Prostate gland (tissue), 2 donors: ENCODE measurements at regions not wholly inside any gene's neighbourhood (a gene's known extent, or its start where the extent isn't known, plus 50 kb on each side); places are given as distances from the start of the nearest gene placed in this dataset.

Experiments used
- DNase-seq: peaks from one replicate; pipeline ENCODE4 v3.0.0-alpha.2; 2019; ENCODE audit warnings: low spot score
- H3K27ac ChIP-seq, 2 donors: fragments of 200-600 bp; sonication (generic); 2 replicates each; pipeline ENCODE4 v1.5.1; 2017 to 2019
- H3K27me3 ChIP-seq: fragments of 200-600 bp; sonication (generic); replicated peaks from 2 replicates; pipeline ENCODE4 v1.5.1; 2019; ENCODE audit not compliant: insufficient read depth
- H3K36me3 ChIP-seq, 2 donors: fragments of 200-600 bp; sonication (generic); 1 replicate in 1 of 2; 2 replicates in 1 of 2; pipeline versions ENCODE4 v1.5.1 to v1.8.1; 2017 to 2019
- H3K4me1 ChIP-seq: fragments of 200-600 bp; sonication (generic); replicated peaks from 2 replicates; pipeline ENCODE4 v1.5.1; 2019
- H3K4me3 ChIP-seq, 2 donors: fragments of 200-600 bp; sonication (generic); 2 replicates each; pipeline ENCODE4 v1.5.1; 2017 to 2019
- H3K9me3 ChIP-seq: fragments of 200-600 bp; sonication (generic); 2 replicates; pipeline ENCODE4 v1.5.1; 2017
- POLR2A ChIP-seq: fragments of 450-650 bp; IDR thresholded peaks from one replicate; pipeline ENCODE4 v1.6.1; 2016; ENCODE audit warnings: antibody characterized with exemption, mild to moderate bottlenecking
- POLR2AphosphoS5 ChIP-seq: sonication (generic); formaldehyde crosslinking; IDR thresholded peaks from one replicate; pipeline ENCODE4 v1.6.1; 2017; ENCODE audit warnings: antibody characterized with exemption
- WGBS: methylation state at CpG from one replicate; pipeline ENCODE4 v1.1.5; 2018; 5-methylcytosine and 5-hydroxymethylcytosine counted together
- intact Hi-C: fragments of 100-400 bp; cut with DNase I; formaldehyde crosslinking; loops from one replicate; pipeline ENCODE4 v1.14.2; 2022
- TF ChIP-seq, protein P1 (sequence below), 4 experiments: fragments of 200-600 bp in 2 of 4; fragments of 450-650 bp in 2 of 4; sonication (generic) in 2 of 4; IDR thresholded peaks; 1 replicate in 3 of 4; 2 replicates in 1 of 4; pipeline ENCODE4 v1.5.1; 2016 to 2019; ENCODE audit warnings: antibody characterized with exemption in 4 of 4, mild to moderate bottlenecking in 2 of 4, moderate library complexity in 2 of 4

DNA sequence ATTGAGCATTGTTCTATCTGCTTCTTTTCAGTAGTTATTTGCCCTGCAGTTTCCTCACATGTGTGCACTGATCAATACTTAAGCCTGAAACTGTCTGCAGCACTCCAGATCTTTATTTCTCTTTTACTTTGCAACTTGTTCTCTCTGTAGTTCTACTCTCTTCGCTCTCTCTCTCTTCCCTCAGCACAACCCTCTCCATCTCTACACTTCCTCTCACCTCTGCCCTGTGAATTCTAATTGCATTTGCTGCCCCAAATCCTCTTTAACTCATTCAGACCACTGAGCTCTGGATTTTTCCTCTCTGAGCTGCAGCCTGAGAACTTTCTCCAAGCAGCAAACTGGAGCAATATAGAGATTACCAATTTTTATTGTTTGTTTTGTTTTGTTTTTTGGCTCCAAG, 1035.5 kb downstream of the FSCB start:
- intact Hi-C loops = no loop called here
- no peaks in the 10 kb centered on the region for H3K4me1 ChIP-seq
- WGBS = 88% methylated on average over 1 of the region's 1 CpG
- H3K27me3 ChIP-seq = no peaks in the 10 kb centered on the region
- no peak overlapping the region for H3K27ac ChIP-seq
- TF ChIP-seq, protein P1, sequence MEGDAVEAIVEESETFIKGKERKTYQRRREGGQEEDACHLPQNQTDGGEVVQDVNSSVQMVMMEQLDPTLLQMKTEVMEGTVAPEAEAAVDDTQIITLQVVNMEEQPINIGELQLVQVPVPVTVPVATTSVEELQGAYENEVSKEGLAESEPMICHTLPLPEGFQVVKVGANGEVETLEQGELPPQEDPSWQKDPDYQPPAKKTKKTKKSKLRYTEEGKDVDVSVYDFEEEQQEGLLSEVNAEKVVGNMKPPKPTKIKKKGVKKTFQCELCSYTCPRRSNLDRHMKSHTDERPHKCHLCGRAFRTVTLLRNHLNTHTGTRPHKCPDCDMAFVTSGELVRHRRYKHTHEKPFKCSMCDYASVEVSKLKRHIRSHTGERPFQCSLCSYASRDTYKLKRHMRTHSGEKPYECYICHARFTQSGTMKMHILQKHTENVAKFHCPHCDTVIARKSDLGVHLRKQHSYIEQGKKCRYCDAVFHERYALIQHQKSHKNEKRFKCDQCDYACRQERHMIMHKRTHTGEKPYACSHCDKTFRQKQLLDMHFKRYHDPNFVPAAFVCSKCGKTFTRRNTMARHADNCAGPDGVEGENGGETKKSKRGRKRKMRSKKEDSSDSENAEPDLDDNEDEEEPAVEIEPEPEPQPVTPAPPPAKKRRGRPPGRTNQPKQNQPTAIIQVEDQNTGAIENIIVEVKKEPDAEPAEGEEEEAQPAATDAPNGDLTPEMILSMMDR (IDR thresholded peaks at IDR 0.05) = no peak
- no peak for TF ChIP-seq POLR2A
- TF ChIP-seq POLR2AphosphoS5 = no peak
- H3K36me3 ChIP-seq = no peaks in the 10 kb centered on the region
- no peaks in the 10 kb centered on the region for H3K9me3 ChIP-seq
- DNase-seq = no peak
- no peak overlapping the region for H3K4me3 ChIP-seq

DNA sequence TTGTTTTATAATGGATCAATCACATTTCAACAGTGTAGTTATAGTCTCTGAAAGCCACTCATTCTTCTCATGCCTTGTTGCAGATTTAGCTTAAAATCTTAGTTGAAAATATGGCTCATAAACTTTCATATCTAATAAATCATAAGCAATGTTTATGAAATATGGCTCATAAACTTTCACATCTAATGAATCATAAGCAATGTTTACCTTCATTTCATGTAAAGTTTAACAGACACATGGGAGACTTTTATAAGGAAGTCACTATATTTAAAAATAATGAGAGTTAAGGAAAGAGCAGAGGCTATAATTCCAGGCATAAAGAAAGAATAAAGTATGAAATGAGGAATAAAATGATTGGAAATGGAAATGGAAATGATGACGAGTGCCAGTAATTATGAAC, 1042.1 kb downstream of the FSCB start:
- intact Hi-C loops = no loop called here
- Histone ChIP-seq H3K4me1 (no peaks in the 10 kb centered on the region), H3K4me3 (no peak overlapping the region), H3K27ac (no peak overlapping the region), H3K27me3 (no peaks in the 10 kb centered on the region), H3K9me3 (no peaks in the 10 kb centered on the region), H3K36me3 (no peaks in the 10 kb centered on the region)
- DNase-seq = no peak
- TF ChIP-seq POLR2AphosphoS5 (no peak), POLR2A (no peak)
- TF ChIP-seq, protein P1 (IDR thresholded peaks at IDR 0.05) = no peak
- WGBS = 64% methylated on average over 1 of the region's 1 CpG

DNA sequence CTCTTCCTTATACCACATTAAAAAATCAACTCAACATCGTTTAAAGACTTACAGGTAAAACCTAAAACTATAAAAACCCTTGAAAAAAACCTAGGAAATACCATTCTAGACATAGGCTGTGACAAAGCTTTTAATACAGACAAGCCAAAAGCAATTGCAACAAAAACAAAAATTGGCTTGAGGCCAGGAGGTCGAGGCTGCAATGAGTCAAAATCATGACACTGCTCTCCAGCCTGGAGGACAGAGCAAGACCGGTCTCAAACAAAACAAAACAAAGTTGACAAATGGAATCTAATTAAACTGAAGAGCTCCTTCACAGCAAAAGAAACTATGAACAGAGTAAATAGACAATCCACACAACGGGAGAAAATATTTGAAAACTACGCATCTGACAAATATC, 1057.8 kb downstream of the FSCB start:
- Histone ChIP-seq H3K9me3 (no peaks in the 10 kb centered on the region), H3K27me3 (no peaks in the 10 kb centered on the region), H3K36me3 (no peaks in the 10 kb centered on the region), H3K27ac (no peak overlapping the region), H3K4me1 (no peaks in the 10 kb centered on the region), H3K4me3 (no peak overlapping the region)
- intact Hi-C loops = no loop called here
- TF ChIP-seq POLR2AphosphoS5 (no peak), POLR2A (no peak)
- TF ChIP-seq, protein P1 (IDR thresholded peaks at IDR 0.05) = no peak
- no peak for DNase-seq
- WGBS = 38% methylated on average over 5 of the region's 5 CpGs

- H3K27ac ChIP-seq = no peak overlapping the region
- no peaks in the 10 kb centered on the region for H3K36me3 ChIP-seq
- H3K4me3 ChIP-seq = no peak overlapping the region
- H3K27me3 ChIP-seq = no peaks in the 10 kb centered on the region
- no peaks in the 10 kb centered on the region for H3K4me1 ChIP-seq
- WGBS = 69% methylated on average over 3 of the region's 3 CpGs
- TF ChIP-seq, protein P1 (IDR thresholded peaks at IDR 0.05) = no peak
- no peaks in the 10 kb centered on the region for H3K9me3 ChIP-seq
- no peak for DNase-seq
- intact Hi-C loops = no loop called here
These were observed 1069.0 kb downstream of the FSCB start for GRCh38 chr14:43438056-43438455.

- no peaks in the 10 kb centered on the region for H3K27me3 ChIP-seq
- H3K4me3 ChIP-seq = no peak overlapping the region
- no peaks in the 10 kb centered on the region for H3K4me1 ChIP-seq
- H3K36me3 ChIP-seq = no peaks in the 10 kb centered on the region
- no peaks in the 10 kb centered on the region for H3K9me3 ChIP-seq
- WGBS = 81% methylated on average over 4 of the region's 4 CpGs
- intact Hi-C loops = no loop called here
- H3K27ac ChIP-seq = no peak overlapping the region
- no peak for DNase-seq
- TF ChIP-seq POLR2AphosphoS5 (no peak), POLR2A (no peak)
- TF ChIP-seq, protein P1 (IDR thresholded peaks at IDR 0.05) = no peak
These were observed 1088.8 kb downstream of the FSCB start for GRCh38 chr14:43418324-43418723.
